ENCODE measurements at regions not wholly inside any gene's neighbourhood (a gene's known extent, or its start where the extent isn't known, plus 50 kb on each side); places are given as distances from the start of the nearest gene placed in this dataset.

DNA sequence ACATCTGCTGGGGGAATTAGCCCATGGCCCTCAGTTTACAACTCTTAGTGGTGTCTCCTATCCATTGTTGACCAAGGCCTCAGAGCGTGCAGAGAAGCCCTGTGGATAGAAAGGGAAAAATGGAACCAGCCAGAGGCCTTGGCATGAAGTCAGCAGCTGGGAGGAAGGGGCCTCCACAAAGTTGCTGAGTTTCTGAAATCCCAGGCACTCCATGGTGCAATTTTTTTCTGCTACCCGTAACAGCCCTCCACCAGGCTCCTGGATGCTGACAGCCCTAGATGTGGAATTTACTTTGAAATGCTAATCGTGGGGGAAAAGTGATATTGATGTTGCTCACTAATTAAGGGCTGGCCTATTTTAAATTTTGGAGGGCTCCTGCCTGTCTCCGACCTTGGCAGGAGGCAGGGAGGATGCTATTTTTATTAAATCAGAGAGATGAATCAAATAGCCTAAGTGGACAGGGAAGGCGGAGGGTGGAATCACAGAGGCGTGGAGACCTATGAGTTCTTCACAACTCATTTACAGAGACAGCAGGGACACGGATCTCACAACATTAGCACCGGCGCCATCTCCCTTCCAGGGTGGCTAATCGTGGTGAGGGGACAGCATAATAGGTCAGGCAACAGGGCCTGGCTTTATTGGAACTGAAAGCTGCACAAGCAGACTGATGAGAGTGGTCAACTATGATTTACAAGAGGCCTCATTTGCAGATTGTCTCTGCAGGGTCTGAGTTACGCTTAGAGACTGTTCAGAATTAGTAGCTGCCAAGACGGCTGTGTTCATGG lies 99.8 kb upstream of the WSCD2 start:
- no peak for DNase-seq (ENCODE audit: extremely low read depth in 1 of 2, low read depth in 1 of 2)

DNA sequence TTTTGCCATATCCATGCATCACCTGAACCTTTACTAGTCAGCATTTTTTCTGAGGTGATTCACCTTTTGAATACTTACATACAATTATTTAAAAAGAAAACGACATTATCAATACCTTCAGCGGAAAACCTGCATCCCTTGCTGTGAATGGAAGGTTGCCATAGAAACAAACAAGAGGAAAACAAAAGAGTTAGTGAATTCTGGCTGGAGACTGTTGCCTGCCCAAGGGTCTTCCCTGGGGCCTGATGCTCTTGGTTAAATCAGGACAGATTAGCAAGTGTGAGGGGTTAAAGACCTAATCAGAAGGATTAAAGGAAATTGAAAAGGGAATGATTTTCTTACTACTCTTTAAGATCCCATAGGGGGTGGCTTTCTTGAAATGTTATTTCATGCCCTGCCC lies 96.0 kb upstream of the WSCD2 start:
- no peak for DNase-seq (ENCODE audit: extremely low read depth in 1 of 2, low read depth in 1 of 2)

DNA sequence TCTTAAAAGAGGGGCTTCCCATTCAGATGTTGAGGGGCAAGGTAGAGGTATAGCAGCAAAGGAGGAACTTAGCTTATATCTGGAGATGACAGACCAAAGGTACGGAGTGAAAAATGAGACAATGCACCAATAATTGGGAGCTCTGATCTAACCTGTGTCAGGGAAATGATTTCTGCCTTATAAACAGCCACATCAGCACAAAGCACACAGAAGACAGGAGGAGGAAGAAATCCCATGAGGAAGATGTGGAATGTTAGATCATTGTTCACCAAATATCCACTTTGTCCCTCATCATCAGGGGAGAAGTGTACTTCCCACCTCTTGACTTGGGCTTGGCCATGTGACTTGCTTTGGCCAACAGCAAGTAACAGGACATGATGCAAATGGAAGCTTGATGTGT lies 93.7 kb upstream of the WSCD2 start:
- DNase-seq (ENCODE audit: extremely low read depth in 1 of 2, low read depth in 1 of 2): no peak

DNA sequence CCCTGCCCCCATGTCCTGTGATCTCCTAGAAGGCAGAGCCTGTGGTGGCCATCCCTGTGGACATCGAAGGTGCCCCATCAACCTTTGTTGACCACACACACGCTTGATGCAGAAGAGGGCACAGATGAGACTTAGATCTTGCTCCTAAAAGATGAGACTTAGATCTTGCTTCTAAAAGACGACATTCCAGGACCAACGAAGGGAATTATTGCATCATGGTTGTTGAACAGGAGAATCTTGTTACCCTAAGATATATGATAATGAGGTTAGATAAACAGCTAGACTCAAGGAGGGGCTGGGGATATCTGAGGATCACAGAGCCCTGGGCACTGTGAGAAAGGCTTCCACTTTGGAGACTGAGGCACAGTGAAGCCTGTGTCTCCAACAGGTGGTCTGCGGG lies 91.1 kb upstream of the WSCD2 start:
- DNase-seq (ENCODE audit: extremely low read depth in 1 of 2, low read depth in 1 of 2): no peak

DNA sequence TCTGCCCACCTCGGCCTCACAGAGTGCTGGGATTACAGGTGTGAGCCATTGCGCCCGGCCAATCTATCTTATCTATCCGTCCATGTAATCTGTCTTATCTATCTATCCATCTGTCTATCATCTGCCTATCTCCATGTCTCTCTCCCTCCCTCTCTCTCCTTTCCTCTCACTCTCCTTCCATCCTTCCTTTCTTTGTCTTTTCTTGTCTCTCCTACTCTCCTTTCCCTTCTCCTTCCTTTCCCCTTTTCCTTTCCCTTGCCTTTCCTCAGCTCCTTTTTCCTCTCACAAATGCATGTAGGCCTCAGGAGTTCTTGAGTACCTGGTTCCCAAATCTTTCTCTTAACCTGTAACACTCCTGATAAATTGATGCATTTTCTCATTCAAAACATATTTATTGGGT lies 89.3 kb upstream of the WSCD2 start:
- no peak for DNase-seq (ENCODE audit: extremely low read depth in 1 of 2, low read depth in 1 of 2)

DNA sequence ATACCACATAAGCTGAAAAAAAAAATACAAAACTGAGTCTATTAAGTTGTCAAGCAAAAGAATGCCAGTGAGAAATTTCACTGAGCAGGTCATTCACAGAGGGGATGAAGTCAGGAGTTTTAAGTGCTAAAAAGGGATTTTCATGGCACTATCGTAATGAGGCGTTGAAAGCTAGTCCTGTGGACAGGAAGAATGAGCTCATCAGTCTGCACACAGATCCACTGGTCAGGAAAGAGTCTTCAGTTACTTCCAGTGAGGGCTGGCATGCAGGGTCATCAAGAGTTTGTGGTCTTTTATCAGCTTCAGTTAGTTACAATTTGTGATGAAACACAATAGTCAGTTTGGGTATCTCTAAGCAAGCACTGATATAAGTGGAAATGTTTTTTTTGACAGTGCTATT lies 88.1 kb upstream of the WSCD2 start:
- DNase-seq (ENCODE audit: extremely low read depth in 1 of 2, low read depth in 1 of 2): no peak

DNA sequence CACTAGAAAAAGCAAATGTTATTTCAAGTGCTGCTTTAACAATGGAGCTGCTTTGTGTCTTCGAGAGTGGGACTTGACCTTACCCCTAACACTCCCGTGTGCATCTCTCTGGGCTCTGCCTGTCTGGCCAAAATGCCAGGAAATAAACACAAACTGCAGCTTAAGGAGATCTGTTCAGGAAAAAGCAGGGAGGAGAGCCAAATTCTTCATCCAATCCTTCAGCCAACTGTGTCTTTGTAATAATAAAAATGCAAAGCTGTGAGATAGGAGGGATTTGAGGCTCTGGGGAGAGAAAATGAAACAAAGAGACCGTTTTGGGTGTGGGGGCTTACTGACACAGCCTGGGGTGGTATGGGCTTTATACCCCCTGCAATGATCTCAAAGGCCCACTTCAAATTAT lies 85.8 kb upstream of the WSCD2 start:
- no peak for DNase-seq (ENCODE audit: extremely low read depth in 1 of 2, low read depth in 1 of 2)

DNA sequence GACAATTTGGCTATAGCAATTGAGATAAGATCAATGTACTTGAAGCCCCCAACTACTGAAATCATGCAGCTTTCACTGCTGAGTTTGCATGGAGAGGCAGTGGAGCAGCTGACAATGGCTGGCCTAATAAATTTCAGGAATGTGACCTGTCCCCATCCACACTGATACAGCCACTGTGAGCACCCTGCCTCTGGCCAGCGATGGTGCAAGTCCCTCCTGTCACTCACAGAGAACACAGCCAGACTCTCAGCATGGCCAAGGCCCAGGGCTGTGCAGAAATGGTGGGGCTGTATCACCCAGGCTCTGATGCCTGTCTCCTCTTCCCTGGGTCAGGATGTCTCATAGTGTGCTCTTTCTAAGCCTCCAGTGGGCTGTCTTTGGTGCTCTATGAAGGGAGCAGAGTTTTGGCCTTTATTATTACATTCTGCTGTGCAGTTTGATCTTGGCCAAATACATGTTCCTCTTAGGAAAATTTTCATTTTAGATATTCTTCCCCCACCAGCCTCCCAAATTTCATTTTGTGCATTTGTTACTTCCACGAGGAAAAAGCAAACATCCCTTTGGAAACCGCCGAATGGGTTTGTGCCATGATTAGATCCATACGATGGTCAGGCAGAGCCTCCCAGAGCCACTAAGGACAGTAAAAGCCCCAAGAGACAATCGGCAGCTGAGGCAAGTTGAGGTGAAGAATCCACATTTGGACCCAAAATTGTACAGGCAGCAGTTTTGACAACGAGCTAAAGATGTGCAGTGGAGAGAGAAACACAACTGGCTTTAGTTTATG lies 85.1 kb upstream of the WSCD2 start:
- no peak for DNase-seq (ENCODE audit: extremely low read depth in 1 of 2, low read depth in 1 of 2)

DNA sequence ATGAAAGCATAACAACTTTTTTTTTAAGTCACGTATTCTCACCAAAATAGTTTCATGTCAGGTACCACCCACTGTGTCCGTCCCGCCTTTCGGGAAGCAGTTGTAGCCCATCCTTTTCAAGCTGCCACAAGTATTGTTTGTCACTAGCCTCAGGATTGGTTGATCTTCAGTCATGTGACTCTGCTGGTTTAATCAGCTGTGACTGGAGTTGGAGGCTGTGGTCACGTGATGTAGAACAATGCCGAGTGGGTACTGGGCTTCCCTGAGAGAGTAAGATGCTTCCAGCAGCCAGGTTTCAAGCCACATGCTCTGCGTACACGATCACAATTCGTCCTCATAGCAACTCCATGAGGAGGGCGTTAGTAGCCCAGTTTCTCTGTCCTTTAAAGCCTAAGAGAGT lies 83.0 kb upstream of the WSCD2 start:
- DNase-seq (ENCODE audit: extremely low read depth in 1 of 2, low read depth in 1 of 2): no peak

DNA sequence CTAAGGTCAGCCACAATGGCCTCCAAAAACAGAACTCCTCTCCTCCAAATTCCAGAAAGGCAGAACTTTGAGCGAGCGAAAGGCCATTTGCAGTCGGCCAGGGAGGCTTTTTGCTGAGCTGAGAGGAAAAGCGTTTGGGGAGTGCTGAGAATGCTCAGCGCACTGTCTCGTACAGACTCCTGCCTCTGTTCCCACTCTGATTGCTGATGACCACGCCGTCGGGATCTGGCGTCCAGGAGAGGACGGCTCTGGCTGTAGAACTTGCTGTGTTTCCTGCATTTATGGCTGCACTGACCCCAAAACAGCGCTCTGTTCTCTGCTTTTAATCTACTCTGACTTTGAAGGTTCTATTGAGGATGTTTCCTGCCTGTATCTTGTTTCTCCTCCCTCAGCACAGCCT lies 82.4 kb upstream of the WSCD2 start:
- no peak for DNase-seq (ENCODE audit: extremely low read depth in 1 of 2, low read depth in 1 of 2)

DNA sequence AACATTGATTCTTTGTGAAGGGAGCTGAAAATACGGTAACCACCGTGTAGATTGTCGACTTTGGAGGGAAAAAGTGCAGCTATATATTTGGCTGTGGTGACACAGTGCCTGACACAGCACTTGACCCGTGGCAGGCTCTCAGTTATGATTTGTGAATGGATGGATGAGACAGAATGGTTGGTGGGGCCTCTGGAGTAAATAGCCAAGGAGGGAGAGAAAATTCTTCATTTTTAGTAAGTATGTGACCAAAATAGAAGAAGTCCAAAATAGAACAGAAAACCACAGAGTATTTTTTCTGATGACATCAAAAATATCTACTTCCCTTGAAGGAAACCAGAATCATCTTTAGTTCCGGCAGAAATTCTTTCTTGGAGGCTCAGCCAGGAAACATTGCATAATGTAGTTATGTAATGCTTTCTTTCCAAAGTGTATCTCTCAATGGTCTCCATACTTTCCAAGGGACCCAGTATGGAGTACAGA lies 82.0 kb upstream of the WSCD2 start:
- DNase-seq (ENCODE audit: extremely low read depth in 1 of 2, low read depth in 1 of 2): no peak

DNA sequence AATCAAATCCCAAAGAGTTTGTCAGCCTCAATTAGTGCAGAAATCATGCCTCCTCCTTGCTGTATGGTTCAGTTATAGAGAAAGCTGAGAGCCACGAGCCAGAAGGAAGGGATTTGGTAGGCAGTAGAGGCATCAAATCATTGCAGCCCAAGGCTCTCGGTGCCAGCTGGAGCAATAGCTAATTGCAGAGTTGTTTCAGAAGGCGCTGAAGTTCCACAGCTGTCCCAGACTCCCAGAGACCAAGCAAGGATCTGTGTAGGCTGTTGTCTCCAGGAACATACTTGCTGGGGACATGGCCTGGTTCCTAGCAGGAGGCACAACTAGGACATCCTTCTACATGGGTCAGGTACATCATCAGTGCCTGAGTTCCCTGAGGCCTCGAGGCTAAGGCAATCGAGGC lies 80.4 kb upstream of the WSCD2 start:
- DNase-seq (ENCODE audit: extremely low read depth in 1 of 2, low read depth in 1 of 2): no peak

DNA sequence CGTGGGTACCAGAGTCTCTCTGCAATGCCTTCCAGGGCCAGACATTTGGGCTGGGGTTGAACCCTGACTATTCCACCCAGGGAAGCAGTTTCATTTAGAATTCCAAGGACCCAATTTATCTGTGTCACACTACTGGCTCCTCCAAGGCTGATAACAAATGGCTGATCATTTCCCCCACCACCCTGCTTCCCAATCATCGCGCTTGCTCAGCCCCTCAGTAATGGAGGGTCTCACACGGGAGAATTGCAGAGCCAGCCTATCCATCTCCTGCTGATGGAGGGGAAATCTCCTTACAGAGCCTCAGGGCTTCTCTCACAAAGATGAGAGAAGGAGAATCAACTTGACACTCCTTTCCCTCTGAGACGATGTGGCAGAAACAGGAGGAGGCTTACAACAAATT lies 78.4 kb upstream of the WSCD2 start:
- no peak for DNase-seq (ENCODE audit: extremely low read depth in 1 of 2, low read depth in 1 of 2)

DNA sequence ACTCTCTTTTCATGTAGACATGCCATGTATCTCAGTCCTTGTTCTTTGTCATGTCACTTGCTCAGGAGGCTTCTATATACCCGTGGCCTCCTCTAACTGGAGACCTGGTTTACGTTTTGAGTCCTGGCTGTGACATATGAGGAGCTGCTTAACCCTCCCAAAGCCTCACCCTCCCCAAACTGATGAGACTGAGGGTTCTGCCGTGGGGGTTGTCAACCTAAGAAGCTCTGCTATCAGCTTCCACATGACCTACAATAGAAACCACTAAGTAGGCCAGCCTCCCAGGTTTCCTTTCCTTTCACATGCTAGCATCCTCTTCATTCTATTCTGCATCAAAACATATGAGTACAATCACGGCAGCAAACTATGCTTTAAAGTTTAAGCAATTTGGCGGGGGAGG lies 76.8 kb upstream of the WSCD2 start:
- no peak for DNase-seq (ENCODE audit: extremely low read depth in 1 of 2, low read depth in 1 of 2)

DNA sequence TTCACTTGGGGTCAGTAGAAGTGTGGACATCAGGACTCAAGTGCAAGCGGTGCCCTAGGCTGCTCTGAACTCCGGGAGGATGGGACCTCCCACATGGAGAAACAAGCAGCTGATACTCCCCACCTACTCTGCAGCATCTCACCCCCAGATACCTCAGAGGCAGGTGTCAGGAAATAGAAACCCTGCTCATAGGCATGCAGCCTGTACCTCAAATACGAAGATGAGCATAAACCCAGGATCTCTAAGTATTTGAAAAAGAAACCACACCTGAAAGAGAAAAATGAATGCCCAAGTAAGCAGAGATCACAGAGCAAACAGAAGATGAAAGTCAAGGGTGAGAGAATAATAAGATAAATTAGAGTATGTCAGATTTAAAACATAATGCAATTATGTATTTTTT lies 75.6 kb upstream of the WSCD2 start:
- no peak for DNase-seq (ENCODE audit: extremely low read depth in 1 of 2, low read depth in 1 of 2)

DNA sequence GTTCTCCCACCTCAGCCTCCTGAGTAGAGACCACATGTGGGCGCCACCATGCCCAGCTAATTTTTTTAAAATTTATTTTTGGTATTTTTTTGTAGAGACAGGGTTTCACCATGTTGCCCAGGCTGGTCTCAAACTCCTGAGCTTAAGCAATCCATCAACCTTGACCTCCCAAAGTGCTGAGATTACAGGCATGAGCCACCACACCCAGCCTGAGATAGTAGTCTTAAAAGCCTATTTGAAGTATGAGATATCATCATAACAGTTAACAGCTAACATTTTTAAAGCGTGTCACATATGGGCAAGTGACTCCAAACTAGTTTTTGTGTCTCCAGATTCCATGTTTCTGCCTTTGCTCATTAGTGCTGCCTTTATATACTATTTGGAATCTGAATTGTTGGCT lies 74.6 kb upstream of the WSCD2 start:
- DNase-seq (ENCODE audit: extremely low read depth in 1 of 2, low read depth in 1 of 2): no peak

DNA sequence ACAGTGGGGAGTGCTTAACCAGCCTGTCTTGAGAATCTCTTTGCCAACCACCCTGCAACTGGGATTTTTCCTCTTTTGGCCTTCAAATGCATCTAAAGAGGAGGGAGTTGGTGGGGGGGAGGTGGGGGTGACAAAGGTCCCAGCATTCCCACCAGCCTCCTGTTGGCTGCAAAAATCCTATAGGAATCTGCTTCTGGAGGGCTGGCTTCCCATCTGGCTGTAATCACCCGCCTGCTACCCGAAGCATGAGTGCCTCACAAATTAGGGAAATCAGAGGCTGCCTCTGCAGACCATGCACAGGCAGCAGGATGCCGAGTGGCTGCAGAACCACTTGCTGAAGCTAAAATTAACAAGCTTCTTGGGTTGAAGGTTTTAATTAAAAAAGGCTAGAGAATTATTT lies 73.9 kb upstream of the WSCD2 start:
- no peak for DNase-seq (ENCODE audit: extremely low read depth in 1 of 2, low read depth in 1 of 2)

DNA sequence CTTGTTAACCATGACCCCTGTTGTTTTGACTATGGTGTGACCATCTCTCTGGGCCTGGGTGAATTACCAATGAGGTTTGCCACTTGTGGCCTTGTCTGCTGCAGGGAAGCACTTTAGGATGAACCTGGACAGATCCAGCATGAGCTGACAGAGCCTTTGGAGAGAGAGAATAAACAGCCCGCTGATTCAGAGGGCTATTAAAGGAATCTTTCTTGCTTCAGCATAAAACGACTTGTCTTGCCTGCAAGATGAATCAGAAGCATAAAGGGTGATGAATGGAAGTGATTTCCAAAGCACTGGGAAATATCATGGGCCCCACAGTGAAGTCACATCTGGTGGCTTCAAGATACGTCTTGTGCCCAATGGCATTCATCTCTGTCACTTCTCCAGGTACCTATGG lies 69.0 kb upstream of the WSCD2 start:
- DNase-seq (ENCODE audit: extremely low read depth in 1 of 2, low read depth in 1 of 2): no peak

DNA sequence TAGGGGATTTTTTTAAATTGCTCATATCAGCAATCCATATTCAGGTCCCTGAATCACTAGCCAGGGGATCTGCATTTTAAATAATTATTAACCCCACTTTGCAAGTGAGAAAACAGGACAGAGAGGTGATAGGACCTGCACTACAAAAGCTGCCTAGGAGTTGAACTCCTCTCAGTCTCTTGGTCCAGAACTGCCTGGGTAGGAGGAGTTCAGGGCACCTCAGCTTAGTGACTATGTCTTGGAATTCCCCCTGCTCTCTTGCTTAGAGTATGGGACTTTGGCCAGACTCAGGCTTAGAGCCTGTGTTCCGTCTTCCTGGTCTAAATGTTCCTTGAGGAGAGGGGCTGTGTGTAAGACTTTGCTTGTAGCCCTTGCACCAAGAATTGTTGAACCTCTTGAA lies 68.2 kb upstream of the WSCD2 start:
- DNase-seq (ENCODE audit: extremely low read depth in 1 of 2, low read depth in 1 of 2): no peak

DNA sequence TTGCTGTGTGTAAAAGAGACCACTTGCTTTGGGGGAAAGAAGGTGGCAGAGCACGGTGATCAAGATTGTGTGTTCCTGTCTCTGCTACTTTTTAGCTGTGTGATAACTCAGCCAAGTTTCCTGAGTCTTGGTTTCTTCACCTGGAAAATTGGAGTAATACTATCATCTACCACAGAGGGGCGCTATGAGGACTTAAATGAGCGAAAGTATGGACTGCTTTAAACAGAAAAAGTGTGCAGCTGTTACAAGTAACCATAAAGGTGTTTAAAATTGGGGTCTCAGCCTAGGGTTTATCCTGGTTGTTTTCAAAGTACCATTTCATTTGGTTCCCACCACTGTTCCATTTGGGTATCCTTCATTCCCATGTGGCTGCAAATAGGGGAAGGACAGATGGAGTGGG lies 65.9 kb upstream of the WSCD2 start:
- DNase-seq (ENCODE audit: extremely low read depth in 1 of 2, low read depth in 1 of 2): no peak

DNA sequence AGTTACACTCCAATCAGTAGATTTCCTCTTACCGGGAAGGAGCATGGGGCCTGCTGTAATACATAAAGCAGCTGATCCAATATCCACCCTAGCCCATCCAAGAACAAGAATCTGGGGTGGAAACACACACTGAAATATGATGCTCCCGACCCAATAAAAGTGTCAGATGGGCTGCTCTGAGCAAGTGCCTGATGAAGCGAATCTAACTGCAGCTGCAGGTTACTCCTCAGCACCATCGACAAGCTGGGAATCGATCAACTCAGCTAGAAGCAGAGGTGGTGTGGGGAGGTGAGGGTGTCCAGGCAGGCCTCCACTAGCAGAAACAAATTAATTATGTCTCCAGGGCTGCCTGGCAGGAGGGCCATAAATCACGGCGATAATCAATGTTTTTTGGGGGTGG lies 64.0 kb upstream of the WSCD2 start:
- DNase-seq (ENCODE audit: extremely low read depth in 1 of 2, low read depth in 1 of 2): no peak
